Spinal cord (tissue), 9 donors: ENCODE measurements at regions not wholly inside any gene's neighbourhood (a gene's known extent, or its start where the extent isn't known, plus 50 kb on each side); places are given as distances from the start of the nearest gene placed in this dataset.

Experiments
- DNase-seq, 6 donors: peaks; one replicate each; pipeline versions ENCODE4 v3.0.0 to v3.0.0-alpha.2; 2013 to 2015; ENCODE audit warnings: low spot score in 6 of 6, low read depth in 4 of 6
- H3K27ac ChIP-seq: one replicate; pipeline ENCODE4 v1.5.1; 2013; ENCODE audit warnings: low read depth, low read length, control low read depth
- H3K27me3 ChIP-seq: one replicate; pipeline ENCODE4 v1.6.1; 2013; ENCODE audit warnings: low read length; ENCODE audit not compliant: control insufficient read depth, insufficient read depth
- H3K36me3 ChIP-seq: one replicate; pipeline ENCODE4 v1.6.1; 2013; ENCODE audit warnings: low read length; ENCODE audit not compliant: control insufficient read depth, insufficient read depth
- H3K4me1 ChIP-seq: one replicate; pipeline ENCODE4 v1.6.1; 2013; ENCODE audit warnings: low read length; ENCODE audit not compliant: control insufficient read depth, insufficient read depth
- H3K4me3 ChIP-seq: one replicate; pipeline ENCODE4 v1.5.1; 2013; ENCODE audit warnings: low read depth, low read length, control low read depth
- H3K9me3 ChIP-seq: one replicate; pipeline ENCODE4 v1.6.1; 2013; ENCODE audit warnings: low read length; ENCODE audit not compliant: control insufficient read depth, insufficient read depth
- WGBS: methylation state at CpG from one replicate; pipeline ENCODE4 v1.1.5; 2013; ENCODE audit warnings: missing lambda C conversion rate; ENCODE audit not compliant: insufficient coverage; 5-methylcytosine and 5-hydroxymethylcytosine counted together
- donor health status: healthy.

DNA sequence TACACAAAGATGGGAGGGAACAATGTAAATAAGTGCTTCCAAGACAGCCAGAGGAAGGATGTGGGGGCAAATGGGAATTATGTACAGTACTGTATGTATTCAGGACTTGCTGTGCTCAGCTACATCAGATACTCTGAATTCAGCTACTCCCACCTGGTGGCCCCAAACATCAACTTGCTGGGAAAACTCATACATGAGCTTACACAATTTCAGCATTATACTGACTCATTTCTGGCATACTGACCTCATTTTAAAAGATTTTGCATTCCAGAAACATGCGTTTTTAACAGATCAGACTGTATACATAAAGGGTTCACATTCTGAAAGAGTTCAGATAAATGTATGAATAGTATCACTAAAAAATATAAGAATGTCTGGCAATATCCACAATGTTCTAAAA is 59.7 kb downstream of the GPX5 start:
- no peak overlapping the region for H3K4me3 ChIP-seq
- H3K27me3 ChIP-seq = peaks cover 6% of the 10 kb centered on the region
- DNase-seq = peak in 2 of 6 donors; percentile 10 to 44
- no peaks in the 10 kb centered on the region for H3K9me3 ChIP-seq
- no CpG with 5 or more reads among the region's 1 CpG for WGBS
- peaks cover 14% of the 10 kb centered on the region for H3K4me1 ChIP-seq
- no peaks in the 10 kb centered on the region for H3K36me3 ChIP-seq
- no peak overlapping the region for H3K27ac ChIP-seq

DNA sequence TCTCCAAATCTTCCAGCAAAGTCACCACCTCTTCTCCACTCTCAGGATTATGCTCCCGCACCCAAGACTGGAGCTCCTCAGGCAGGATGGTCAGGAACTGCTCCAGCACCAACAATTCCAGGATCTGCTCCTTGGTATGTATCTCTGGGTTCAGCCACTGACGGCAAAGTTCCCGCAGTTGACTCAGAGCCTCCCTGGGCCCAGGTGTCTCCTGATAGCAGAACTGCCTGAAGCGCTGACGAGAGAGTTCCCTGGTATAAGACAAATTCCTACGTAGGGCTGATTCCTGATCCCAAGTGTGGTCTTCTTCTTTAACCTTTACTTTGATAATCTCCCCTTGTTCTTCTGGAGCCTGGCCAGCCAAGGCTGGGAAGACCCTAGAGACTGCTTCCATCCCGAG is 60.6 kb downstream of the GPX5 start:
- peak overlapping the region; percentile 66 for H3K4me3 ChIP-seq
- no peak for DNase-seq
- H3K4me1 ChIP-seq = peaks cover 14% of the 10 kb centered on the region
- 51% methylated on average over 6 of the region's 7 CpGs for WGBS
- H3K9me3 ChIP-seq = no peaks in the 10 kb centered on the region
- H3K27ac ChIP-seq = no peak overlapping the region
- H3K36me3 ChIP-seq = no peaks in the 10 kb centered on the region
- H3K27me3 ChIP-seq = peaks cover 11% of the 10 kb centered on the region

DNA sequence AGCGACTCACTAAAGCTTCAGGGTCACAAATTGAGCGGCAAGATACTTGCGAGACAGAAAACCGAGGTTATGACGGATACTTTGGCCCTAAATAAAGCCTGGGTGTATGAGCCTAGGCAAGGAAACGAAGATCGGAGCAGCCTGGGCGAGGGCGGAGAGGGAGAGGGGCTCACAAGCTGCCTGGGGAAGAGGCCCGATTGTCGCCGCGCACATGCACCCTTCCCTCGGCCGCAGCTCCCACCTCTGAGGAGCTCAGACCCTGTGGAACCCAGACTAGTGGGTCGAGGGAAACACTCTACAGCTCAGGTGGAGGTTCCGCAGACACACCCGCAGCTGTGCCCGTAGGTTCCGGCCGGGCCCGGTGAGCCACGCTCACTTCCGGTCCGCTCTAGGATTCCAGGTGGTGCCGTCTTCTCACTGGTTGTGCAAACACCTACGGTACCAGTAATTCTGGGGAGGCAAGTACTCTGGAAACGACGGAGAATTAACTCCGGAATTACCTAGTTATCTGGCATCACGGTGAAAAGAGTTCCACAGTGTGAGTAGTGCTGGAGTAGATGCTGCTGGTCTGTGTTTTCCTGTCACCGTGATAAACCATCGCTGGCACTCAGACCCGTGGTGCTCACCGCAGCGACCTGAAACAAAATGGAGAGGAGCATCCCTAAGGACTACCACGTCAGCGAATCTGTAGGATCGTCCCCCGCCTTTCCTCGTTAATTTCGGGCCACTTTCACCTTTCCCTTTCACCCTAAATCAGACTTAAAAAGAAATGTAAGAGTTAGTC is 61.5 kb downstream of the GPX5 start:
- no peaks in the 10 kb centered on the region for H3K36me3 ChIP-seq
- peak in 4 of 6 donors; percentile 76 to 96 (median 86) for DNase-seq
- under 1% methylated on average over 39 of the region's 42 CpGs for WGBS
- H3K4me3 ChIP-seq = peak overlapping the region; percentile 66
- H3K27me3 ChIP-seq = peaks cover 11% of the 10 kb centered on the region
- peak overlapping the region; percentile 16 for H3K27ac ChIP-seq
- no peaks in the 10 kb centered on the region for H3K9me3 ChIP-seq
- H3K4me1 ChIP-seq = peaks cover 14% of the 10 kb centered on the region

DNA sequence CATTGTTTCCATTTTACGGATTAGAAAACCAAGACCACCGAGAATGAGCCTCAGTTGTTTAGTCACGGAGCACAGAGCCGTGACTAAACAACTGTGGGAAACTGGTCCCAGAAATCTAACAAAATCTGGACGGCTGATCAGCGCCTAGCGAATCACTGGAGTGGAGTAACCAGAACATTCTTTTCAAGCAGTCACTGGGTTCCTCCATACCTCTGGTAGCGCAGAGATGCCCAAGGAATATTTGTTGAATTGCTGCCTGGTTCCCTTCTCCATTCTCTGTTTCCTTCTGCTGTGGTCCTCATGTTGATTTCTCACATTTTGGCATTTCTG is 62.0 kb downstream of the GPX5 start:
- Histone ChIP-seq H3K4me1 (peaks cover 14% of the 10 kb centered on the region), H3K27me3 (peaks cover 11% of the 10 kb centered on the region), H3K4me3 (peak overlapping the region; percentile 66), H3K36me3 (no peaks in the 10 kb centered on the region), H3K9me3 (no peaks in the 10 kb centered on the region), H3K27ac (peak overlapping the region; percentile 16)
- WGBS = 3% methylated on average over 7 of the region's 8 CpGs
- DNase-seq = no peak

DNA sequence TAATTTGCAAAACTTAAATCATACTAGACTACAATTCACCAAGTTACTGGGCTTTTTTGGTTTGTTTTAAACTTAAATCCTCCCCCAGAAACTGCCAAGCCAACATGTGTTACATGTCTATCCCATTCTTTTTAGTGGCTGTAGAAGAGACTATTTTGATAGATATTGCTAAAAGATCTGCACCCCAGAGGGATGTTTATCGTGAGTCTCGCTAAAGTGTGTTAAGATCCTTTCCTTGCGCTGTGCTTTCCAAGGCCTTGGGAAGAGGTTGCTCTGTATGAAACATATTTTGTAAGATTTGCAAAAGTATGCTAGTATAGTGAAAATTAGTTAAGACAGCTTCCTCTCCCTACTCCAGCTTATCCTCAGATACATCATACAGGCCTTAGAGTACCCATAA is 63.0 kb downstream of the GPX5 start:
- no peak for DNase-seq
- Histone ChIP-seq H3K4me1 (peaks cover 14% of the 10 kb centered on the region), H3K27me3 (peaks cover 11% of the 10 kb centered on the region), H3K9me3 (no peaks in the 10 kb centered on the region), H3K27ac (no peak overlapping the region), H3K4me3 (peak overlapping the region; percentile 43), H3K36me3 (no peaks in the 10 kb centered on the region)
- 81% methylated on average over 3 of the region's 3 CpGs for WGBS

DNA sequence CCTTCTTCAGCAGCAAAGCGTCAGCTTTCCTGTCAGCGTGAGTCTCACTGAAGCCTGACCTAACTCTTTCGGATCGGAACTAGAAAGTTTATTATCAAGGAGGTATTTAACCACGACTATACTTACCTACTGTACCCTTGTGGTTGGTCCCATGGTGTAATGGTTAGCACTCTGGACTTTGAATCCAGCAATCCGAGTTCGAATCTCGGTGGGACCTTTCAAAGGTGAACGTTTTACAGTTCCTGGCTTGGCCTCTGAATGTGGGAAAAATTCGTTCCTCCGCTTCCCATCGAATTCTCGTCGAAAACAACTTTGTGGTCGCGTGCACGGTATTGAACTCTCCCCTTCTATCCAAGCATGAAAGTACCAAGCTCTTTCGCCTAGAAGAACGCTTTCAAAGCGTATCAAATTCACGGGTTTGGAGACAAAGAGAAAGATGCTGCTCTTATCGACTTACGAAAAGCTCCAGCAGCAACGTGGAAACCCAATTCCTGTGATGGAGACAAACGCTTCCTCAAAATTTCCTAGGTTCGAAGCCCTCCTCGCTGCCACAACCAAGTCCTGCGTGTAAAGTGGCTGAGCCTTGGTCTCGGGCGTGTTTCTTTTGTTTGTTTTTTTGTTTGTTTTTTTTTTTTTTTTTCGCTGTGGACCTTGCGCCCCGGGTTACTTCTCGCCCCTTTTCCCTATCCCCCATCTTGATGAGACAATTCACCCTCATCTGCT is 63.7 kb downstream of the GPX5 start:
- under 1% methylated on average over 23 of the region's 34 CpGs for WGBS
- peak in 5 of 6 donors; percentile 78 to 97 (median 84) for DNase-seq
- Histone ChIP-seq H3K9me3 (no peaks in the 10 kb centered on the region), H3K27me3 (peaks cover 11% of the 10 kb centered on the region), H3K36me3 (no peaks in the 10 kb centered on the region), H3K4me1 (peaks cover 14% of the 10 kb centered on the region), H3K4me3 (peak overlapping the region; percentile 43), H3K27ac (peak overlapping the region; percentile 29)

DNA sequence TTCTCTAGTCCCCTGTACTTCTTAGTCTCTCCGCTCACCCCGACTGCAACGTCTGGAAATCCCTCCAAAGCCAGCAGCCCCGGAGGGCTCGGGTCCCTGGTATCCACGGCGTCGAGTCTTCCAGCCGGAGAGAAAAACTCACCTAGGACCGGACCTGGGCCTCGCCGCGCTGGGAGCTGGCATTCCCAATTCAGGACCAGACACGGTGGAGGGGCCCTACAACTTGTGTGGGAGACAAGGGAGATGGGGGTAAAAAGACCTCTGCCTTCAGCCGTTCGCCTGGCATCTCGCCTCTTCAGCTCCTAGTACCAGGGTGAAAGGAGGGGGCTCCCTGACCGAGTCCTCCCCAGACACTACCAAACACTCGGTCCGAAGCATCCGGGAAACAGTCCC is 64.3 kb downstream of the GPX5 start:
- 3% methylated on average over 14 of the region's 21 CpGs for WGBS
- Histone ChIP-seq H3K4me3 (peak overlapping the region; percentile 43), H3K27me3 (peaks cover 11% of the 10 kb centered on the region), H3K9me3 (no peaks in the 10 kb centered on the region), H3K4me1 (peaks cover 14% of the 10 kb centered on the region), H3K36me3 (no peaks in the 10 kb centered on the region), H3K27ac (peak overlapping the region; percentile 29)
- peak in 3 of 6 donors; percentile 24 to 74 (median 60) for DNase-seq

DNA sequence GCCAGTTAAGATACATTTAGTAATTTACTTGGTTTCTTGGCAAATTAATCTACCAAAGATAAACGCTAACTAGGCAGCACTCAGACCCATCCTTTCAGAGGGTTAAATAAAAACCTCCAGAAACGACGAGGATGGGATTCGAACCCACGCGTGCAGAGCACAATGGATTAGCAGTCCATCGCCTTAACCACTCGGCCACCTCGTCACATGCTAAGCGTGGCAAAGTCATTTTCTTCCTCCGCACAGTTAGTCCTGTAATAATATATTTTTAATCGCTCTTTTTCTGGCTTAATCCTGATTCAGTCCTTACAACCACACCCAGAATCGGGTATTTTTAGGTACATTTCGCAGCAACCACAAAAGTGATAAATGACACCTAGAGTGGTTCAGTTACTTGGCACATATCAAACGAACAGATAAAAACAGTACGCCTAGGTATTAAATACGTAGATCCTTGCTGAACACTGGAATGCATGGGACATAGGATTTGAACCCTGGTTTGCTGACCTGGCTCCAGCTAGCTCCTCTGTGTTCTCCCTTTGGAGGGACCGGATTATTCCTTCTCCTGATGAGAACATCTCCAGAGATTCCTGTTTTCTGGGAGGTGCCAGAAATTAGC is 71.6 kb downstream of the GPX5 start:
- no peaks in the 10 kb centered on the region for H3K36me3 ChIP-seq
- H3K9me3 ChIP-seq = no peaks in the 10 kb centered on the region
- WGBS = 9% methylated on average over 15 of the region's 18 CpGs
- peak overlapping the region; percentile 11 for H3K4me3 ChIP-seq
- no peaks in the 10 kb centered on the region for H3K4me1 ChIP-seq
- peak in 3 of 6 donors; percentile 29 to 84 (median 66) for DNase-seq
- peaks cover 7% of the 10 kb centered on the region for H3K27me3 ChIP-seq
- no peak overlapping the region for H3K27ac ChIP-seq

DNA sequence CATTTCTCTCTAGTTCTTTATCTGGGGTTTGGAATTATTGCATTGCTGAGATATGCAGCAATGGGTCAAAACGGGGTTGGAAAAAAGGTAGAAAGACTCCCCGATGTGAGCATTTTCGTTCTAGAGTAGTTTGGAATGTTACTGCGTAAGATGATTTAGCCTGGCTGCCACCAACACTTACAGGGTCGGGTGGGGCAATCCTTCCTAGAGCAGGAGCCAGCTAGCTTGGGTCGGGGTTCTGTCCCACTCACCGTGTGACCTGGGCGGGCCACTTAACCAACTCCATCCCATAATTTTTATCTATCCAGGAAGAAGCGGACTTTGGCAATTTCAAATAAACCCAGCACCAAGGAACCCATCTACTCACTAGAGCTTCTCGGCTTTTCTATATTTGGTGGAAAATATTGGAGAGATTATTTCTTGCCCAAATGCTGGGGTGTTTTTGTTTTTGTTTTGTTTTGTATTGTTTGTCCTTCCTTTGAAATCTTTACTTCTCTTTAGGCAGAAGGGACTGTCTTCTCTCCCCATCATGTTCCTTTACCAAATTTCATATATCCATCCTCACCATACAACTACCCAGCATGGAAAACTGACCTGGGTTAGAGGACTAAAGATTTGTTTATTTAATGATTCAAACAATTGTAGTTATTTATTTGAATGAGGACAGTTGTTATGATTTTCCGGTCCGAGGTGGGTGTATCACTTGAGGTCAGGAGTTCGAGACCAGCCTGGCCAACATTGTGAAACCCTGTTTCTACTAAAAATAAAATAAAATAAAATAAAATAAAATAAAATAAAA is 72.4 kb downstream of the GPX5 start:
- Histone ChIP-seq H3K27ac (no peak overlapping the region), H3K4me3 (peak overlapping the region; percentile 11)

More for the DNA sequence above, 72.4 kb downstream of the GPX5 start:
- Histone ChIP-seq H3K36me3 (no peaks in the 10 kb centered on the region), H3K27me3 (peaks cover 7% of the 10 kb centered on the region), H3K9me3 (no peaks in the 10 kb centered on the region), H3K4me1 (no peaks in the 10 kb centered on the region)
- DNase-seq = no peak
- WGBS = 40% methylated on average over 2 of the region's 13 CpGs
